ENCODE measurements at regions not wholly inside any gene's neighbourhood (a gene's known extent, or its start where the extent isn't known, plus 50 kb on each side); places are given as distances from the start of the nearest gene placed in this dataset.
A peak's percentile ranks its signal among the peaks of the same experiment; 100 is the strongest.
"Not testable (repeated sequence)": the region's sequence is repeated elsewhere in the genome, so short reads cannot be mapped to it uniquely, and the experiment has no call there.

DNA sequence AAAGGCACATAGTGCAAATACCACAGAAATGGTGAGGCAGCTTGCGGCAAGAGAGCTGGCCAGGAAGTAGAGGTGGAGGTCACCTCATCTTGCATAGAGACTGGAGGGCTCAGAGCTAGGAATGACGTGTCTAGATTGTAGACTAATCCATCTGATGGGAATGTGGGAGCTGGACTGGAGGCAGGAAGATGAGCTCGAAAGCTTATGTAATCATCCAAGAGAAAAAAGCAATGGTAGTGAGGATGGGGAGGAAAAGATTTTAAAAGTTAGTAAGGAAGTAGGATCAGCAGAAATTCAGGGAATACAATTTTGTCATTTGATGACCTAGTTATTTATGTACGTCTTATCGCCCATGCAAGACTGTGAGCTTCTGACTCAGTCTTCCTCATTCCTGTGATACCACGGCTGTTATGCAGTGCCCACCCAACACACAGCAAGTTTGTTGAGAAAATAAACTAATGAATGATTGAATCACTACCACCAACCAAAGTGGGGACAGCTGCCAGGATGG lies 123.9 kb downstream of the RRAGC start:
- Histone ChIP-seq H3K9me3 (no peaks in the 10 kb centered on the region), H3K4me1 (ENCODE audit: control insufficient read depth in 1 of 2, low read depth in 2 of 2) (no peaks in the 10 kb centered on the region), H3K36me3 (no peaks in the 10 kb centered on the region), H3K27me3 (replicated peaks; ENCODE audit: insufficient read depth) (no peaks in the 10 kb centered on the region), H3K27ac (no peak overlapping the region), H3K4me3 (no peak overlapping the region)
- ATAC-seq (ENCODE audit: insufficient number of reproducible peaks, low FRiP score, low read depth) (no peak), DNase-seq (ENCODE audit: low spot score) (no peak)
- TF ChIP-seq, protein P1, sequence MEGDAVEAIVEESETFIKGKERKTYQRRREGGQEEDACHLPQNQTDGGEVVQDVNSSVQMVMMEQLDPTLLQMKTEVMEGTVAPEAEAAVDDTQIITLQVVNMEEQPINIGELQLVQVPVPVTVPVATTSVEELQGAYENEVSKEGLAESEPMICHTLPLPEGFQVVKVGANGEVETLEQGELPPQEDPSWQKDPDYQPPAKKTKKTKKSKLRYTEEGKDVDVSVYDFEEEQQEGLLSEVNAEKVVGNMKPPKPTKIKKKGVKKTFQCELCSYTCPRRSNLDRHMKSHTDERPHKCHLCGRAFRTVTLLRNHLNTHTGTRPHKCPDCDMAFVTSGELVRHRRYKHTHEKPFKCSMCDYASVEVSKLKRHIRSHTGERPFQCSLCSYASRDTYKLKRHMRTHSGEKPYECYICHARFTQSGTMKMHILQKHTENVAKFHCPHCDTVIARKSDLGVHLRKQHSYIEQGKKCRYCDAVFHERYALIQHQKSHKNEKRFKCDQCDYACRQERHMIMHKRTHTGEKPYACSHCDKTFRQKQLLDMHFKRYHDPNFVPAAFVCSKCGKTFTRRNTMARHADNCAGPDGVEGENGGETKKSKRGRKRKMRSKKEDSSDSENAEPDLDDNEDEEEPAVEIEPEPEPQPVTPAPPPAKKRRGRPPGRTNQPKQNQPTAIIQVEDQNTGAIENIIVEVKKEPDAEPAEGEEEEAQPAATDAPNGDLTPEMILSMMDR (IDR thresholded peaks at IDR 0.05) = no peak

DNA sequence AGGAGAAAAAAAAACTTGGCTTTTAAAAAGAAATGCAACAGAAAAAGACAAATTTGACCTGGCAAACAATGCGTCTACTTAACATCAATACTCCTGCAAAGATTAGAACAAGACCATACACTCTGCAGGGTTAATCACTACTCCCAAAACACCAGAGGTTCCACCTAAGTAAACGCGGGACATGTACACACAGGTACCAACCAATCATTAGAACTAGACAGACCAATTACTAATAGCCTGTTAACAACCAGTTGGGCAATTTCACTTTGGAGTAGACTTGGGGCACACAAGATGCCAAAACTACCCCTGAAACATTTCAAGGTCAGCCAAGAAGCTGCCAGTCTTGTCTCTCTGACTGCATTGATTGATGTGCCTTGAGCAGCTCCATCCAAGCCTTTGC lies 125.8 kb downstream of the RRAGC start:
- ATAC-seq (ENCODE audit: insufficient number of reproducible peaks, low FRiP score, low read depth) = no peak
- TF ChIP-seq, protein P1 (IDR thresholded peaks at IDR 0.05) = no peak
- no peaks in the 10 kb centered on the region for H3K4me1 ChIP-seq (ENCODE audit: control insufficient read depth in 1 of 2, low read depth in 2 of 2)
- no peaks in the 10 kb centered on the region for H3K9me3 ChIP-seq
- H3K27me3 ChIP-seq (replicated peaks; ENCODE audit: insufficient read depth) = no peaks in the 10 kb centered on the region
- H3K36me3 ChIP-seq = no peaks in the 10 kb centered on the region
- H3K27ac ChIP-seq = no peak overlapping the region
- no peak overlapping the region for H3K4me3 ChIP-seq
- no peak for DNase-seq (ENCODE audit: low spot score)

DNA sequence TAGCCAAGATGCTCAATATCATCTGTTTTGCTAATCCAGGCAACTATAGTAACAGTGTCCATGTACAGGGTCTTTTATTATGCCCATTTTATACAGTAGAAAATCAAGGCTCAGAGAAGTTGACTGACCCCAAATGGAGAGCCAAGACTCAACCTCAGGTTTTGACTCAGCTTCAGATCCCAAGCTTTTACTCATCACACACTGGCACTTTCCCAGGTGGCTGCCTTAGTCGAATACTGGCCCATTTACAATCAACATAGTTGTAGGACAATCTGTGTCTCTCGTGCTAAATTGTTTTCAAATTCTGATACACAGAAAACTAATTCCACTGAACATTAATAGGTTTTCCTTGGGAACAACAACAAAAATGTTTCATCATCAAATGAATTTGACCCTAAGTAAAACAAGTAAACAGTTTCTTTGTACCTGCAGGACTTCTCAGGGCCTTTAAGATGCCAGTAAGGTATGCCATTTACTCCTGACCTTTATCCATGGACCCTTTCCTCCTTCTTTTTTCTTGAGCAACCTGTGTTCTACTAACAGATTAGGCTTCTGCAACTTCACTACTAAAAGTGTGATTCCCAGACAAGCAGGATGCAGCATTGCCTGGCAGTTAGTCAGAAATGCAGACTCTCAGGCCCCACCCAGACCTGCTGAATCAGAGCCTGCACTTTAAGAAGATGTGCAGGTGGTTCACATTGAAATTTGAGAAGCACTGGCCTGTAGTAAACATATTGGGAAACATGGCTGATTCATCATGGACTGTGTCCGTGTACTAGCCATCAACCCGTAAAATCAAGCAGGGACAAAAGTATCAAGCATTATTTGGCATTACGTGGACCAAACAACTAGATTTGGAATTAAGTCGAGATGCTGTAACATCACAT lies 128.8 kb downstream of the RRAGC start:
- Histone ChIP-seq H3K4me3 (no peak overlapping the region), H3K4me1 (ENCODE audit: control insufficient read depth in 1 of 2, low read depth in 2 of 2) (peaks cover 3 to 12% of the 10 kb centered on the region in 2 donors), H3K27me3 (replicated peaks; ENCODE audit: insufficient read depth) (no peaks in the 10 kb centered on the region), H3K9me3 (no peaks in the 10 kb centered on the region), H3K27ac (no peak overlapping the region), H3K36me3 (no peaks in the 10 kb centered on the region)
- no peak for ATAC-seq (ENCODE audit: insufficient number of reproducible peaks, low FRiP score, low read depth)
- TF ChIP-seq, protein P1 (IDR thresholded peaks at IDR 0.05) = no peak
- DNase-seq (ENCODE audit: low spot score) = no peak

DNA sequence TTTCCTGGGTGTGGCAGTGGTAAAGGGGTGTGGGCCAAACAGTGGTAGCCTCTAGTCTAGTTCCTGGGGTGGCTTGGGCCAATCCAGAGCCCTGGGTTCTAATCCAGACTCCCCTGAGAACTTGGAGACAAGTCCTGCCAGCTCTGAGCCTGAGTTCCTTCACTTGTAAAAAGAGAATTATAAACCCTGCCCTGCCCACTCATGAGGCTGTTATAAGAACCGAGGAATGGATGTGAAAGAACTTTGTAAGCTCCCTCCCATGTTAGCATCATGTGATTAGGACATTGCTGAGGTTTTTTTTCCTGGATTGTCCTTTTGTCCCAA lies 131.0 kb downstream of the RRAGC start:
- H3K27ac ChIP-seq = no peak overlapping the region
- no peak for ATAC-seq (ENCODE audit: insufficient number of reproducible peaks, low FRiP score, low read depth)
- H3K36me3 ChIP-seq = no peaks in the 10 kb centered on the region
- DNase-seq (ENCODE audit: low spot score) = no peak
- H3K9me3 ChIP-seq = no peaks in the 10 kb centered on the region
- no peak overlapping the region for H3K4me3 ChIP-seq
- H3K4me1 ChIP-seq (ENCODE audit: control insufficient read depth in 1 of 2, low read depth in 2 of 2) = peaks cover 3 to 12% of the 10 kb centered on the region in 2 donors
- H3K27me3 ChIP-seq (replicated peaks; ENCODE audit: insufficient read depth) = no peaks in the 10 kb centered on the region
- TF ChIP-seq, protein P1 (IDR thresholded peaks at IDR 0.05) = no peak

DNA sequence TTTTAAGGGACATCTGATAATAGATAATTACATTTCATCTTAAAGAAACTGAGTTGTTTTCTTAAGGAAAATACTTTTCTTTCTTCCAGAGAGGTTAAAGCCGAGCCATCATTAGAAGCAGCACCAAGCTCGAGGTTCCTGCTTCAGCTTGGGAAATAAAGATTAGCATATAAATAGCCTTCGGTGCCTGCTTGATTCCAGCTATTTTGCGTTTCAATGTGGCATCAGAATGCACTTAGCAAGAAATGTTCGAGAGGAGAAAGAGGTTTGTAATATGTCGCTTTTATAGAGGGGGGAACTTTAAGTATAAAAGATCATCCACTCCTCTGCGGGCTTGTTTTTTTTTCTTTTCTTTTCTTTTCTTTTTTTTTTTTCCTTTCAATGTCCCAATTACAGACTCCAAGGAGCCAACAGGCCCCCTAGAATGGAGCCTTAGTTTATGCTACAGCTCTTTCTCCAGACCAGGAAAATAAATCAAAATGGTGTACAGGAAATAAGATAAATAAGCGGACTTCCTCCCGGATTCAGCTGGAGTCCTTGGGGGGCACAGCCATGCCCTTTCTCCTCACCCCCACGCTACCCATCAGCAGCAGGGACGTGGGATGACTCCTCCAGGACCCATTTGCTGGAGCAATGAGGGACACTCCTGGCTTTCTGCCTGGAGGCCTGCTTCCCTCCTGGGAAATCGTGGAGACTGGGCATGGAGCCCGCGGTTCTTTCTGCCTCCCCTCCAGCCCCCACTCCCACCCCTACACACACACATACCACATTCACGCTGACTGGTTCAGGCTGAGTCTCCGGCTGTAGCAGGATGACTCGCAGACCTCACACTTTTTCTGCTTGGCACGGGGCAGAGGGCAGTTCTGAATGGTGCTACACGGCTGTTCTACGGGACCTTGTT lies 131.6 kb downstream of the RRAGC start:
- ATAC-seq (ENCODE audit: insufficient number of reproducible peaks, low FRiP score, low read depth) (no peak), DNase-seq (ENCODE audit: low spot score) (peak; percentile 3)
- Histone ChIP-seq H3K4me3 (peak overlapping the region; percentile 20), H3K36me3 (no peaks in the 10 kb centered on the region), H3K4me1 (ENCODE audit: control insufficient read depth in 1 of 2, low read depth in 2 of 2) (peaks cover 3 to 12% of the 10 kb centered on the region in 2 donors), H3K27me3 (replicated peaks; ENCODE audit: insufficient read depth) (no peaks in the 10 kb centered on the region), H3K9me3 (no peaks in the 10 kb centered on the region), H3K27ac (no peak overlapping the region)
- TF ChIP-seq, protein P1 (IDR thresholded peaks at IDR 0.05) = no peak

DNA sequence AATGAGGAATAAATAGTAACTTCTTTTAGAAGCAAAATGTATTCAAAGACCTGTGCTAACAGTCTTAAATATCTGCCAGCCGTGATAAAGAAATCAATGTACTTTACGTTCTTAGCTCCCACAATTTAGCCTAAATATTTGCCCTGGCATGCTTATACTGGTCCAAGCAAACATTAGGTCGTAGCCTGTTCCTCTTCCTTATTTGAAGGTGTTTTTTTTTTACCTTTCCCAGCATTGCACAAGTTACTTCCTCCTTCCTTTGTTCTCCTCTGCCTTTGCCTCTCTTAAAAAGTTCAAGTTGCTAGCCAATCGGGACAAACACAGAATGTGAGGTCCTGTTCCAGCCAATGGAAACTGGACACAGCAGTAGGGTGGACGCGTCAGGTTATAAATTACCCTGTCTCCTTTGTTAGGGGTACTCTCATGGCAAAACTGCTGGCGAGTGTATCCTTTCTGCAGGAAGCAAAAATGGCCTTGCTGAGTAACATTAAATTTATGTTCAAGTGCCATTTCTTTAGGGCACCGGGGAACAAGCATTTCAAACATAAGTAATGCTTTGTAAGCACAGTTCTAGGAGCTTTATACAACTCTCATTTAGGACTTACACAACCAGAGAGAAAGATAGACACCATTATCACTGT lies 134.1 kb downstream of the RRAGC start:
- not testable (repeated sequence) for H3K27ac ChIP-seq; H3K27me3 ChIP-seq (replicated peaks; ENCODE audit: insufficient read depth); ATAC-seq (ENCODE audit: insufficient number of reproducible peaks, low FRiP score, low read depth); H3K4me3 ChIP-seq; DNase-seq (ENCODE audit: low spot score); H3K36me3 ChIP-seq; H3K9me3 ChIP-seq
- H3K4me1 ChIP-seq (ENCODE audit: control insufficient read depth in 1 of 2, low read depth in 2 of 2) = peaks cover 3 to 12% of the 10 kb centered on the region in 2 donors

Measured in thoracic aorta (tissue), 2 donors.